Activated CD4-positive, CD25-positive, alpha-beta regulatory T cell treated with anti-CD3 and anti-CD28 coated beads, Interleukin-2, amount 50 U/mL, for 24 hours (primary cell): ENCODE measurements at regions not wholly inside any gene's neighbourhood (a gene's known extent, or its start where the extent isn't known, plus 50 kb on each side); places are given as distances from the start of the nearest gene placed in this dataset.
"Not testable (repeated sequence)": the region's sequence is repeated elsewhere in the genome, so short reads cannot be mapped to it uniquely, and the experiment has no call there.

Experiments
- ATAC-seq, 2 donors: fragments of 150-1000 bp; cut with Tn5 transposase; one replicate each; pipeline ENCODE4 v1.10.0; 2021; ENCODE audit warnings: mild to moderate bottlenecking in 1 of 2, moderate library complexity in 1 of 2

DNA sequence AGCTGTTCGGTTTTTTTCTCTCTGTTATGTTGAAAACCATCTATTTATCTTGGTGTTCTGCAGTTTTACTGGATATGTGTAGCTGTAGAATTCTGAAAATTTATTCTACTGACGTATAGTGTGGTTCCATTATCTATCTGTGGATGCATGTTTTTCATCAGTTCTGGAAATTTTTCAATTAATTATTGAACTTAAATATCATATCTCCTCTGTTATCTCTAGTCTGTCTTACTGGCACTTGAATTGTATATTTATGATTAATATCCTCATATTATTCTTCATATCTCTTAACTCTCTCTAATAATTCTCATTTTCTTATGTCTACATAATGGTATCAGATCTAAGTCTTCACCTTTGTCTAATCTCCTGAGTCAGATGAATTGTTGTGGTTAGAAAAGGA is 501.7 kb downstream of the STK39 start:
- ATAC-seq, result no peak

DNA sequence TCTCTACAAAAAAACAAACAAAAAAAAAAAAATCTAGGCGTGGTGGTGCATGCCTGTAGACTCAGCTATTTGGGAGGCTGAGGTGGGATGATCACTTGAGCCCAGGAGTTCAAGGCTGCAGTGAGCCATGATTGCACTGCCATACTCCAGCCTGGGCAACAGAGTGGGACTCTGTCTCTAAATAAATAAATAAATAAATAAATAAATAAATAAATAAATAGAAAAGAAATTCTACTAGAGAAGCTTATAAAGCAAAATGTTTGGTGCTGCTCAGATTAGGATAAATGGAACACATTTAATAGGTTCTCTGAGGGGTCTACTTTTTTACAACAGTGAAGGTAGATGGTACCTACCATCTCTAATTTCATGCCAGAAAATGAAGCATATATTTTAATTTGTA is 507.5 kb downstream of the STK39 start:
- ATAC-seq, result not testable (repeated sequence)

DNA sequence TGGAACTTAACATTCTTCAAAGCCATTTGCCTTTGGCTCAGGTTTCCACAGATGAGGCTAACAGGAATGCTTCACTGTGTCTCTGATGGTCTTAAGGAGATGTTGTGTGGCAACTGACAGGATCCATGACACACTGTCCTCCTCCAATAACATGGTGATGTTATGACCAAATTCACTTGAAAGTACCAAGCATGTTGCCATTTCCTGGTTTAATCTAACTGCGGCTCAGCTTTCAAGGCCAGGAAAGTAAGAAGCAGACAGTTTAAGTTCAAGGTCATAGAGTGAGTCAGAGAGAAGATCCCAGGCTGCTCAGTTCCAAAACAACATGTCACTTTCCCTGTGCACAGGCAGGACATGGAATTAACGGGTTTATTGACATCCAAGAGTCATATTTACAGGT is 513.6 kb downstream of the STK39 start:
- no peak for ATAC-seq

DNA sequence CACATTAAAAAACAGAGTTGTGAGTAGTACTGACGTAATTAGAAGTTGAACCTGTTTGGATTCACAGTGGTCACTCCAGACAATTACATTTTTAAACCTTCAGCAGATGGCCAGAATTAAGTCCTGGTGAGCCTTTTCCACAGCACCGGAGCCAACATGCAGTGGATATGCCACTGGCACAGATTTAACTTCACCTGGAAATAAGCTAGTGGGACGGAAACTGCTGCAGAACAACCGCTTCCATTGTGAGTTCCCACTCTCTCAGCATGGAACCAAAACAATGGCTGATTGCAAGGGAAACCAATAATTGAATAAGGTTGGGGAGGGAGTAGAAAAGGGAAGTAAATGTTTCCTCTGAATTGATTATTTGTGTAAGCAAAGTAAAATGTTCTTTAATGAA is 515.1 kb downstream of the STK39 start:
- ATAC-seq, result no peak

DNA sequence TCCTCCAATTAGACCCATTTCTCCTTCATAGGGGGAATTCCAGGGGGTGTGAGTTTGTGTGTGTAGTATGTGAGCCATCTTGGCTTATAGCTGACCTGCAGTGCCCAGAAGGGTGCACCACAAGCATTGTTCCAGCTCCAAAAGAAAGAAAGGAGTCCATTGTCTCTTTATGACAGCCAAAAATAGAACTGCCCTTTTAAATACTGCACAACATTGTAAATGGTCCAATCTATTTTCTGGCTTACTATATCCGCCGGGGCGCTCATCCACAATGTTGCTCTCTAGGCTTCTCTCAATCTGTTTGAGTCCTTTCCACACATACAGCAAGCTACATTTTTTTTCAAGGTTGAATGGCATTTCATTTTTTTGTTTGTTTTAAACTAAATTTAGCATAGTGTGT is 517.5 kb downstream of the STK39 start:
- no peak for ATAC-seq

DNA sequence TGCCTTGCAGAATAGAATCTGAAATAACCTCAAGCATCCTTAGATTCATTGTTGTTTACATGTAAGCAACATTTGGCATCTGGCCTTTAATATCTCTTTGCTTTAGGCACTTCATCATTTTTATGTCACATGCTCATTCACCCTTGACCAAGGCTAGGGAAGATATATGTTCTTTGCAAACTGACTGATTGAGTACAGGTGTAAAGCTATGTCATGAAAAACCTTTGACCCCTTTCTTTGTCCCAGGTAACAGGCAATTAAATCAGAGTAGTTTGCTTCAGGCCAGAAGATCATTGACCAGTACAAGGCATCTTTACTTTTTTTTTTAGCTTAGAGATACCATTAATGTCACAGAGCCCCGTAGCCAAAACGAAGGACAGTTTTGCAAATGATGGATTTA is 520.6 kb downstream of the STK39 start:
- ATAC-seq, result no peak

DNA sequence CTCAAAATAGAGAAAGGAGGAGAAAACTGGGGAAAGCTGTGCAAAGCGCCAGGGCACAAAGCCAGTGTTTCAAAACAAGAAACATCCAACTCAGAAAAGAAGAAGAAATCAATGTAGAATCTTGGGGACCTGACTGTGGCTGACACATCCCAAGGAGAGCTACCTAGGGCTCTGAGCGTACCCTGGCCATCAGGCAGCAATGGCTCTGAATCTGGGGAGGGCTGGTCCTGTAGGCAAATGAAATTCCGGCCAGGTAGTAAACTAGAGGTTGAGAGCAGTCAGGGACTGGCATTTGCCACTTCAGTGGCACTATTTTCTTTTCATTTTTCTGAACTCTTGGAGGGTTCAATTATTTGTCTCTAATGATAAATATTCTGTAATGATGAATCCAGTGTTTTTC is 525.8 kb downstream of the STK39 start:
- ATAC-seq, result no peak

DNA sequence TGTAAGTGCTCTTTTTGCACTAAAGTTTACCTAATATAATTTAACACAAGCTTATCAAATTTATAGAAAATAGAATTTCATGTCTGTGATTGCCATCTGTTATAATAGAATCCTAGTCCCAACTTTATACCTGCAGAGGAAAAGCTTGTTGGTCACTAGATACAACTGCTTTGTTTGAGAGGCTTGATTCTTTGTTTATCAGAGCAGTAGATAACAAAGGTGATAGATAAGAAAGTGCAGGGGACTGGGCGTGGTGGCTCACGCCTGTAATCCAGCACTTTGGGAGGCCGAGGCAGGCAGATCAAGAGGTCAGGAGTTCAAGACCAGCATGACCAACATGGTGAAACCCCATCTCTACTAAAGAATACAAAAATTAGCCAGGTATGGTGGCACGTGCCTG is 528.0 kb downstream of the STK39 start:
- no peak for ATAC-seq

DNA sequence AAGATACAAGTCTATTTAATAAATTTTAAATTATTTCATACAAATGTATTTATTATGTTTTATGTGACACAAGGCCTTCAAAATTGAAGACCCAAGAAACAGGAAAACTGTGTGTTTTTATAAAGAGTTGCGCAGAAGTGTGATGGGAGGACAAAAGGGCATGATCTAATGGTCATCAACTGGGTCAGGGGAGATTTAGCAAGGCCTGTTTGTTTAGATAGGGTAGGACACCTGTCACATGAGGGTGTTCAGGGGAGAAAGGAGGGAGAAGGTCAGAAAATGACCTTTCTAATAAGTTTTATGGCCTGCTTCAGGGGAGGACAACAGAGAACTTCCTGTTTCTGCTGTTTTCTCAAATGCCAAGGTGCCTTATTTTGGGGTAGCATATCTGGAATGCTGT is 528.8 kb downstream of the STK39 start:
- no peak for ATAC-seq

DNA sequence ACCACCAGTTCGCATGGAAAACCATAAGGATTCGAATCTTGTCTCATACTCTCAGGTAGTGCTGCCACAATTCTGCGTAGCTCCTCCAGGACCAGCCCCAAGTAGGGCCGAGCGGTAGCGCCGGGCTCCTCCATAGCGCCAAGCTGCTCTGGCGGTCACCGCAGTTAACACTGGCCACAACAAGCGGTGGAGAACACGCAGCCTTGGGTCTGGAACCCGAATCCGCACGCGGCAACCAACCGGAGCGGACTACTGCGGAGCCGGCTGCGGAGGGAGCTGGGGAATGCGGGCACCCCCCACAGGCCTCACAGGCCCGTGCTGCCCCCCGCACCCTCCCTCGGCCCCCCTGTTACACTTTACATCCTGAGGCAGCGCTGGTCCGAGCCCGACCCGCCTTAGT is 531.5 kb downstream of the STK39 start:
- ATAC-seq, result no peak

DNA sequence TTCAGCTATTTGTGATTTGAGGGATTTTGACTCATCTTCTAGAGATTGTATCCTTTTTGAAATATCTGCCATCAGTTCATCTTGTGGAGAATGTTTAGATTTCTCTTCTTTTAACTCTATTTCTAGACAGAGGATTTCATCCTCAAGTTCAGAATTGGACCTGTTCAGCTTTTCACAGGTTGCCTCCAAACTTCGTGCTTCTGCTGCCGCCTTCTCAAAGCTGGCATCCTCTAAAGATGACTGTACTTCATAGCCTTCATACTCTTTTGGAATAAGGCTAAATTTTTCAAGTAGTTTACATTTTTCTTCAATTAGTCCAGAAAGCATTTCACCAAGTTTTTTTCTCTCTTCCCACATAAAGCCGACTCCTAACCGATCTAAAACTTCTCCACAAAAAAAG is 531.9 kb downstream of the STK39 start:
- ATAC-seq, result not testable (repeated sequence)

DNA sequence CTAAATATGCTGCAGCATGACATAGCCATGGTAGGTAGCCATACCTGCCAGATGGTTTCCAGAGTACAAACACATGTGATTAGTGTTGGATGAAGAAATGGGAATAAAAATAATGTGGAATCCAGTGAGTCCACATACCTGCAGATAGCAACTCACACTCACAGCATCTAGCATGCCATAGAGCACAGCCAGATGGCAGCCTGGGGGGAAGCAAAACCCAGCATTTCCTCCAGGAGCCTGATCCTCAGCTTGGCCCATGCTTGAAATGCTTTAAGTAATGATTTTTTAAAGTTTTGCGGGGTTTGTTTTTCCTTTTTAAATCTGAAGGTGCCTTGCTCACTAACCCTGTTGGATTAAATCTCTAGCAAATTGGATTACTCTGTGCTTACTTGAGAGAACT is 535.1 kb downstream of the STK39 start:
- no peak for ATAC-seq

DNA sequence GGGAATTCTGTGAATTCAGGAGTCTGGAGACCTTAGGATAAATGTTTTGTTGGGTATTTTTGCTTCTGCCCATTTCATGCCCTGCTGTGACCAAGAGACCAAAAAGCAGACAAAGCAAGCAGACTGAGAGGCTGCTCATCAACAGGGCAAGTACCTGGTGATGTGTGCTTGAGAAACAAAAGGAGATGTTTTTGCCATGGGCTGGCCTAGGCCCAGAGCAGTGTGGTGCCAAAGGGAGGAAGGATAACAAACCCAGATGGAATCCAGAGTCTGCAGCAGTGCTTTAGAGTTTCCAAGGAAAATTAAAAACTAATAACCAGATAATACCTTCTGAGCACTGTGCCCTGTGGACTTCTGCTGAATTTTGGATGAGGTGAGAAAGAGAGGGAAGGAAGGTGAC is 538.4 kb downstream of the STK39 start:
- ATAC-seq, result no peak

DNA sequence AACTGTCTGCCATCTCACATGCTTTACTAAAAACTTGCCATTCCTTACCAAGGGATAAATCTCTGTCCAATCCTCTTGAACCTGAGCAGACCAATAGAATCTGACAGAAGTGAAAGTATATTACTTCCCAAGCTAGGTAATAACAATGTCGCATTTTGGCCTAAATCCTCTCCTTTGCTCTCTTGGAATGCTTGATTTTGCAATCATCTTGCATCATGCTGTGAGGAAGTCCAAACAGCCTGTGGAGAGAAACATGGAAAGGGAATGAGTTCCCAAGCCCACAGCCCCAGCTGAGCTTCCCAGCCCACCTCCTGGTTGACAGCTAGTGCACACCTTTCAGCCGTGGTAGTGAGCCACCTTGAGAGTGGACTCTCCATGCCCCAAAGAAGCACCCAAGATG is 540.6 kb downstream of the STK39 start:
- no peak for ATAC-seq

DNA sequence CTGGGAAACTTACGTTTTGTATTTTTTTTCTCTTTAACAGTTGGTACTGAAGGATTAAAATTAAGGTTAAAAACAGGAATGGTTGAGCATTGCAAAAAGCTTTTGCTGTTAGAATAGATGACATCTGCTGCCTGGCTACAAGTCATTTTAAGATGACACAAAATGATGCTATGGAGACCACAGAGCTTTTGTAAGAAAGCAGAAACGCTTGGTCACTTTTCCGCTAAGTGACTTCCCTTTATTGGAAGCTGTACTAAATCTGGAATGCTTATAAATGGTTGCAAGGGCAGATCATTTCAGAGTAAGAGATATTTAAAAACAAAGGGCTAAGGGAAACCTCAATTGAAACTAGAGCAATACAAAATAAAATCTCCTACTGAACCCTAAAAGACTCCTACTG is 544.0 kb downstream of the STK39 start:
- ATAC-seq, result no peak

DNA sequence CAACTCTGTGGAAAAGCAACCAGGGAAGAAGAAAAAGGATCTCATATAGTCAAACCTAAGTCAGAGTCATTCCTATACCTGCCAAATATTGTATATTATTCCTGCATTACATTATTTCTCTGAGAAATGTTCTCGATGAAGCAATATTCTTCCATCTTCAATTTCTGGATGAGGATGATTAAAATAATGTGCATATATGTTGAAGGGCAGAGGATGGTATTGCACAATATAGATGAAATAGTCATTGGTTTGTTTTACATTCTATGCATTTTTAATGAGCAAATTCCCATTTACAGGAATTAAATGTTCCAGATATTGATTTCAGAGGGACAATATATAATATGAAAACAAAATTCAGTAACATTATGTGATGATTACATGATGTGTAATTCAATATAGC is 545.2 kb downstream of the STK39 start:
- ATAC-seq, result no peak

DNA sequence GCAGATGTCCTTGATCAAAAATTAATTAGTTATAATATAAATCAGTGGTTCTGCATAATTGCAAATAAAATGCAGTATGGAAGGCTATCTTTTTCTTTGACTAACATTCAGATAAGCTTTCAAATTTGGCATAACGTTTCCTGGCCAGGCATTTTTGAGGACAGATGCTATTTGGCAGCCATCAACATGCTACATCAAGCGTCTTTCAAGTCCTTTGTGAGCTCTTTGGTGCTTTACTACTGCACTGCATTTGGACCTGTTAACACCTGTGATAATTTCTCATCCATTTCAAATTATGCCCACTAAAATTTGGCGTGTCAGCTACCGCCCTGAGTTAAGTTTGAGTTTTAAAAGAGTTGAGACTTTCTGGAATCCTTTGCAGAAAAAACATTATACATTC is 545.7 kb downstream of the STK39 start:
- no peak for ATAC-seq

DNA sequence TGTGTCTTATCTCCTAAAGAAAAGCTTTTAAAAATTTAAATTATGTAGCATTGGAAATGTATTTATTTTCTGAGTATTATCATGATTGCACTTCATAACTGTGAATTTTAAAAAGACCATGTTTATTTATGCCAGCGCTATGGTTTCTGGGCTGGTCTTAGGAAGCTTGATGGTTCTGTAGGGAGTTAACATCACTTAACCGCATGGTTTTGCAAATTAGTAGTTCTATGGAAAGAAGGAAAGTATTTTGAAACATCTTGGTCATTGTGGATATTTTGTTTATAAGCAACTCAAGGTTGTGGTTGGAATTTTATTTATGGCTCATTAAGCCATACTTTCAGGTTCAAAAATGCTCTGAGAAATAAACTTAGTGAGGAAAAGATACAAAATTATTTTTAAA is 549.4 kb downstream of the STK39 start:
- no peak for ATAC-seq

DNA sequence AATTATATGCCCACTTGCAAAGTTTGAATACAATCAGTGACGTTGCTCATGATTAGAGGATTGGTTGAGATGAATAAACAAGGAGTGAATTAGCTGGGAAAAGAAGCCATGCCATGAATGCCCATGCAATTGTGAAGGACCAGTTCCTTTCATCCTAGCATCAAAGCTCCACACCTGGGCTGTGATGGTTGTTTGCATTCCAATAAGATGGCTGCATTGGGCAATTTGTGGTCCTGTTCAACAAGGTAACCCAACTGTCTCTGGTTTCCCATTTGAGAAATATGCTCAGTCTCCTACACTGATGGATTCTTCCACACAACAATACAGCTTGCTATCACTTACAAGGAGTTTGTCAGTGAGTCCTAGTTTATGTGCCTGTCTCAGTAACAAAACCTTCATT is 550.2 kb downstream of the STK39 start:
- ATAC-seq, result no peak

DNA sequence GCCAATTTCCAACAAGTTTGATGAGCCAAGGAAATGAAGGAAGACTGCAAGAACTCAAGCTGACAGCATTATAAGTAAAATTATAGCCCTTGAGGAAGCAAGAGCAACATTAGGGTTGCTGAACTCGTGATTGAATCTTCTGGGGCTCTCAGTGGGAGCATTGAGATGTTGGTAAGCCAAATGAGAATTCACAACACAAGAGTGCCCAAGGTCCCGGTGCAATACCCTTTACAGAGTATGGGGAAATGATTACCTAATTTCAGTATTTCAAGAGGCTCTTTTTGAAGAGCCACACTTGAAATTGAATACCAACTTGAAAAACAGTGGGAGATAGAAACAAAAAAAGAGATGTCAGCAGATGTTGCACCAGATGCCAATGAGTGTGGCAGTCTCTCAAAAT is 554.5 kb downstream of the STK39 start:
- ATAC-seq, result no peak

DNA sequence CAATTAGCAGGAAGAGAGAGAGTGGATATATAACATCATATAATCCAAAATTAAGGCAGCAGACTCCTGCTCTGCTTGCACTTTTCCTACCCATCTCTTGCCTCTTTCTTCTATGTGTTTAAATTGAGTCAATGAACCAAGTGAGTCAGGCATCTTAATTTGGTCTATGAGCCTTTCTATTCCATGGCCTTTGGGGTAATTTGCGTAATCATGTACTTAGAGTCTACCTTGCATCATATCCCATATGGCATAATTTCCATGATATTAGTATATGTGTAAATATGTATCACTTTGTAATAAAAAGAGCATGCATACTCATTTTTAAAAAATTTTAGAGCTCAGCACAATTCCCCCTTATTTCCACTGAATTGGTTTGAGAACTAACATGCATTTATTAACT is 555.2 kb downstream of the STK39 start:
- no peak for ATAC-seq

DNA sequence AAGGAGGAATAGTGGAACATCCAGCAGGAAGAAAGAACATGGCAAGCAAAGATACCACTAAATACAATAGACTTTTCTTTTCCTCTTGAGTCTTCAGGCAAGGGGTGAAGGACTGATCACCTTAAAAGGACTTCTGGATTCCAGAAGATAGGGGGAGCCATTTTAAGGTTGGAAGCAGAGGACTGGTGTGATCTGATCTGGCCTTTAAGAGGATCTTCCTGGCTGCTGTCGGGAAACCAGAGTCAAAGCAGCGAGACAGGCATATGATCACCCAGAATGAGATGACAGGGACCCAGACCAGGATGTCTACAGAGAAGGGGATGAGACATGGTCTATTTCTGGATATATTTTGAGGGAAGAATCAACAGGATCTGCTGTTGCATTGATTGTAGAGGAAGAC is 558.0 kb downstream of the STK39 start:
- ATAC-seq, result no peak

DNA sequence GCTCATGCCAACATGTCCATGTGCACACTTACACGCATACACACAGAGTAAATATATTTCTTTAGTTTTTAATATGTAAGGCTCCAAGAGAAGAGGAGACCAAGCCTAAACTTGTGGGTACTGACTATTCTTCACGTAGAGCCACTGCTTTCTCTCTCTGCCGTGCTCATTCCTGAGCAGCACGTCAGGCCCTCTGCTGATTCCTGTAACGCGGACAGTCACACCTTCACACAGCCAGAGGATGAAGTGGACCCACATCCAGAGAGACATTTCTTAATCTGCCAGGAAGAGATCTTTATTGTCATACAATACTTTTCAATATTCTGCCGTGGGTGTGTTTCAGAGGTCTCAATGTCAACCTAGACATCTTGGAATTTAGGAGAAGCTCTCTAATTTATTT is 560.7 kb downstream of the STK39 start:
- ATAC-seq, result no peak

DNA sequence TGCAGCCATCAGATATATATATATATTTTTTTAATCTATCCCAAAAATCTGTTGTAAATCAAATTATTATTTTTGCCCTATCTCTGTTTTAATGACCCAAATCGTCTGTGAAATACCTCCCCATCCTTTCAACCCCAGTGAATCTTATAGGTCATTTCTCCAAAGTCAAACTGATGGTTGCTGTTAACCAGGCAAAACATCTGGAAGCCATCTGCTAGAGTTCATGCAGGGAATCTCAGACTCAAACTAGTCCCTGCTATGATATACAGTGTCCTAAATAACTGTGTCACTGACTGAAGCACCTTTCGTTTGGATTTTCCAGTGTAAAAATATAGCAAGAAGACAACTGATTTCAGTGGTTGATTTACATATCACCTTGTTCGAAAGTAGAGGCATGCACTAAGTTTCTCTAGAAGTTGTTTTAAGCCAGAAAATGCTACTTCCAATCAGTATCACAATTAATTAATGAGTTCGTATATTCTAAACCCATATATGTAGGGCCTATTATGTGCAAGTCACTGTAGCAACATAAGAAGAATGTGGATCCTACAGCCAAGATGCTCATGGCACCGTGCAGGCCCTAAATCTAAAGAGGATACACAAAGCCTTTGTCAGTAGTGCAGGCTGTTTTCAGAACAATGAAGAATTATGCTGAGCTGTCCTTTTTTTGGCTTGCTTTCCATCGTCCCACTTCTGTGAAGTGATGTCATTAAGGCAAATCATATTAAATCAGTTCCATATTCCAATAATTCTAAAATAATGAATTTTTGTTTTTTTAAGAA is 566.0 kb downstream of the STK39 start:
- no peak for ATAC-seq

DNA sequence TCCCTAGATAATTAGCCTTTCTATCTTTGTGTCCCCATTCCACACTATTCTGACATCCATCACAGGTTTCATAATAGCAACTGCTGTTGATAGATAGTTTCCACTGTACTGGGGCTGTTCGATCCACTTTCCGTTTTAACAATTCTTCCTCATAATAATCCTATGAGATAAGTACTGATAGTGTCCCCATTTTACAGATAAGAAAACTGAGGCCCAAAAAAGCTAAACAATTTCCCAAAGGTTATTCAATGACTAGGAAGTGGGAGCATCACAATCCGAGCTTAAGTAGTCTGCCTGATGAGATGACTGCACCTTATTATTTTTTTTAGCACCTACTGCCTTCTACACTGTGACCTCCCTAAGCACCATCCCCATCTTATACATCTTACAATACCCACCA is 569.2 kb downstream of the STK39 start:
- ATAC-seq, result no peak

DNA sequence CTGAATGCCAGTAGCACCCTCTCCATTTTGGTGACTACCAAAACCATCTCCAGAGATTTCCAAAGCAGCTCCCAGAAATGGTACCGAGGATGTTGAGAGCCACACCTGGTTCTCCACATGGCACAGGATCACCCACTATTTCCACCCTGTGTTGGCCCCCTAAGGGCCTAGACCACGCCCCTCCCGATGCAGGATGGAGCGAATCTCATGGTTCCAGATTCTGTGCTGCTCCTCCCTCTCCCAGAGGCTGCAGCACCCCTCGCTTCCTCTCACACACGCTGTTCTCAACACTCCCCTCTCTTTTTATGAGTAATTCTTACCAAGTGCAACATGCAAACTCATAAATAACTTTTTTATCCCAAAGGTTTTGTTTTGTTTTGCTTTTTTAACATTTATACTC is 571.5 kb downstream of the STK39 start:
- no peak for ATAC-seq
